GM12874 (cell line): ENCODE measurements at regions not wholly inside any gene's neighbourhood (a gene's known extent, or its start where the extent isn't known, plus 50 kb on each side); places are given as distances from the start of the nearest gene placed in this dataset.
A peak's percentile ranks its signal among the peaks of the same experiment; 100 is the strongest.

Experiments
- CTCF ChIP-seq: IDR thresholded peaks from 2 replicates; pipeline ENCODE4 v1.5.1; 2011; ENCODE audit warnings: low read depth, mild to moderate bottlenecking, control low read depth, low read length, moderate library complexity; ENCODE audit not compliant: insufficient read depth

GRCh38 chr10:44856696-44857095 is 54.4 kb upstream of the TMEM72 start:
- no peak for TF ChIP-seq CTCF

GRCh38 chr10:44857363-44858016 is 53.6 kb upstream of the TMEM72 start:
- peak; percentile 97 for TF ChIP-seq CTCF

- TF ChIP-seq CTCF: no peak
Observed at GRCh38 chr10:44858017-44858371, 53.1 kb upstream of the TMEM72 start.

- TF ChIP-seq CTCF: no peak
Observed at GRCh38 chr10:44858988-44859387, 52.1 kb upstream of the TMEM72 start.

- TF ChIP-seq CTCF: no peak
Observed at GRCh38 chr10:44859546-44860285, 51.4 kb upstream of the TMEM72 start.

GRCh38 chr10:44860811-44861736 is 50.1 kb upstream of the TMEM72 start:
- no peak for TF ChIP-seq CTCF
